Right lobe of liver (tissue), 6 donors: ENCODE measurements at regions not wholly inside any gene's neighbourhood (a gene's known extent, or its start where the extent isn't known, plus 50 kb on each side); places are given as distances from the start of the nearest gene placed in this dataset.
"Not testable (repeated sequence)": the region's sequence is repeated elsewhere in the genome, so short reads cannot be mapped to it uniquely, and the experiment has no call there.

Experiments
- ATAC-seq, 4 donors: fragments of 200-7000 bp; cut with Tn5 transposase; one replicate each; pipeline ENCODE4 v1.9.1; 2020; ENCODE audit warnings: mild to moderate bottlenecking in 4 of 4, moderate library complexity in 4 of 4
- DNase-seq, 3 donors: peaks; one replicate each; pipeline ENCODE4 v3.0.0-alpha.2; 2020
- H3K27ac ChIP-seq, 3 donors: fragments of 200-600 bp; one replicate each; pipeline ENCODE4 v1.8.0; 2022
- H3K27me3 ChIP-seq, 2 donors: fragments of 200-600 bp; one replicate each; pipeline ENCODE4 v1.8.0; 2022
- H3K36me3 ChIP-seq, 4 donors: fragments of 200-600 bp; sonication (generic) in 1 of 4; one replicate each; pipeline versions ENCODE4 v1.5.1 to v1.8.0; 2017 to 2022; ENCODE audit warnings: control low read depth in 1 of 4
- H3K4me1 ChIP-seq, 4 donors: fragments of 200-600 bp; sonication (generic) in 1 of 4; one replicate each; pipeline versions ENCODE4 v1.5.1 to v1.8.0; 2017 to 2022; ENCODE audit warnings: control low read depth in 1 of 4
- H3K4me3 ChIP-seq, 3 donors: fragments of 200-600 bp; one replicate each; pipeline ENCODE4 v1.8.0; 2022
- H3K9me3 ChIP-seq, 4 donors: fragments of 200-600 bp; sonication (generic) in 1 of 4; one replicate each; pipeline versions ENCODE4 v1.5.1 to v1.8.0; 2017 to 2022; ENCODE audit warnings: control low read depth in 1 of 4
- CTCF ChIP-seq, 4 donors: fragments of 200-600 bp in 3 of 4; fragments of 450-650 bp in 1 of 4; IDR thresholded peaks; one replicate each; pipeline versions ENCODE4 v1.5.1 to v1.8.0; 2016 to 2022; ENCODE audit warnings: antibody characterized with exemption in 4 of 4, mild to moderate bottlenecking in 2 of 4
- POLR2A ChIP-seq: fragments of 450-650 bp; IDR thresholded peaks from one replicate; pipeline ENCODE4 v1.6.1; 2017; ENCODE audit warnings: antibody characterized with exemption, mild to moderate bottlenecking
- WGBS: methylation state at CpG from one replicate; pipeline ENCODE4 v1.1.6; 2018; ENCODE audit warnings: low coverage, low lambda C conversion rate; ENCODE audit not compliant: insufficient coverage; ENCODE audit errors: missing lambda C conversion rate; 5-methylcytosine and 5-hydroxymethylcytosine counted together
- intact Hi-C, 2 donors: fragments of 100-400 bp; cut with DNase I; formaldehyde crosslinking; loops; one replicate each; pipeline versions ENCODE4 v1.11.2 to v1.14.1; 2022
- donor health status: DM: no; HTN: yes; CAD: no.
- donor health status: DM: no; HTN: no; CAD: no.
- donor health status: DM: no; HTN: no; CAD: no.
- donor health status: DM: no; HTN: yes; CAD: no.
- donor health status: DM: no; HTN: yes; CAD: no.

GRCh38 chr6:166849749-166850183 lies 106.6 kb downstream of the RNASET2 start:
- no peak overlapping the region for H3K27ac ChIP-seq
- TF ChIP-seq CTCF (IDR thresholded peaks at IDR 0.05) (no peak), POLR2A (no peak)
- H3K36me3 ChIP-seq, result no peaks in the 10 kb centered on the region
- intact Hi-C loops, result no loop called here
- no peaks in the 10 kb centered on the region for H3K9me3 ChIP-seq
- H3K27me3 ChIP-seq, result no peaks in the 10 kb centered on the region
- 85% methylated on average over 4 of the region's 15 CpGs for WGBS
- no peak overlapping the region for H3K4me3 ChIP-seq
- ATAC-seq (no peak), DNase-seq (no peak)
- H3K4me1 ChIP-seq, result no peaks in the 10 kb centered on the region

GRCh38 chr6:166848979-166849748 lies 107.2 kb downstream of the RNASET2 start:
- intact Hi-C loops, result no loop called here
- Histone ChIP-seq H3K4me3 (no peak overlapping the region), H3K27me3 (no peaks in the 10 kb centered on the region), H3K36me3 (no peaks in the 10 kb centered on the region), H3K27ac (no peak overlapping the region), H3K4me1 (no peaks in the 10 kb centered on the region), H3K9me3 (no peaks in the 10 kb centered on the region)
- 78% methylated on average over 15 of the region's 20 CpGs for WGBS
- DNase-seq, result no peak
- ATAC-seq, result no peak
- TF ChIP-seq POLR2A, result no peak
- no peak for TF ChIP-seq CTCF (IDR thresholded peaks at IDR 0.05)

GRCh38 chr6:166846446-166847142 lies 109.8 kb downstream of the RNASET2 start:
- WGBS, result 45% methylated on average over 3 of the region's 3 CpGs
- ATAC-seq, H3K27me3 ChIP-seq, H3K4me3 ChIP-seq, H3K36me3 ChIP-seq, intact Hi-C loops, H3K9me3 ChIP-seq, H3K27ac ChIP-seq, H3K4me1 ChIP-seq, DNase-seq: not testable (repeated sequence)

GRCh38 chr6:166842607-166843006 lies 113.7 kb downstream of the RNASET2 start:
- DNase-seq, result no peak
- H3K4me3 ChIP-seq, result no peak overlapping the region
- no peaks in the 10 kb centered on the region for H3K4me1 ChIP-seq
- H3K36me3 ChIP-seq, result no peaks in the 10 kb centered on the region
- TF ChIP-seq CTCF (IDR thresholded peaks at IDR 0.05) (no peak), POLR2A (no peak)
- no peak for ATAC-seq
- WGBS, result 71% methylated on average over 5 of the region's 10 CpGs
- intact Hi-C loops, result no loop called here
- H3K27me3 ChIP-seq, result no peaks in the 10 kb centered on the region
- H3K27ac ChIP-seq, result no peak overlapping the region
- H3K9me3 ChIP-seq, result no peaks in the 10 kb centered on the region

GRCh38 chr6:166841216-166841615 lies 115.1 kb downstream of the RNASET2 start:
- no peak for TF ChIP-seq POLR2A
- no peak for TF ChIP-seq CTCF (IDR thresholded peaks at IDR 0.05)
- no peak for ATAC-seq
- WGBS, result 73% methylated on average over 7 of the region's 7 CpGs

More at GRCh38 chr6:166841216-166841615, 115.1 kb downstream of the RNASET2 start:
- Histone ChIP-seq H3K4me3 (no peak overlapping the region), H3K9me3 (no peaks in the 10 kb centered on the region), H3K36me3 (no peaks in the 10 kb centered on the region), H3K27me3 (no peaks in the 10 kb centered on the region), H3K4me1 (no peaks in the 10 kb centered on the region), H3K27ac (no peak overlapping the region)
- intact Hi-C loops, result no loop called here
- DNase-seq, result no peak
